Activated T-helper 9 cell treated with anti-CD3 and anti-CD28 coated beads, Interleukin-2, amount 50 U/mL, for 16 hours (primary cell): ENCODE measurements at regions not wholly inside any gene's neighbourhood (a gene's known extent, or its start where the extent isn't known, plus 50 kb on each side); places are given as distances from the start of the nearest gene placed in this dataset.

ENCODE experiments used
- DNase-seq: peaks from one replicate; pipeline ENCODE4 v3.0.0-alpha.2; 2020; ENCODE audit warnings: low read depth

GRCh38 chr6:98463038-98464000 lies 371.1 kb upstream of the POU3F2 start:
- DNase-seq, result no peak

GRCh38 chr6:98467091-98467490 lies 367.3 kb upstream of the POU3F2 start:
- no peak for DNase-seq

GRCh38 chr6:98467902-98468301 lies 366.5 kb upstream of the POU3F2 start:
- DNase-seq, result no peak

- no peak for DNase-seq
These were observed 365.2 kb upstream of the POU3F2 start for GRCh38 chr6:98469141-98469540.

- DNase-seq, result no peak
These were observed 363.6 kb upstream of the POU3F2 start for GRCh38 chr6:98470821-98471220.

GRCh38 chr6:98471444-98471843 lies 362.9 kb upstream of the POU3F2 start:
- DNase-seq, result no peak

GRCh38 chr6:98477231-98477630 lies 357.1 kb upstream of the POU3F2 start:
- DNase-seq, result no peak

GRCh38 chr6:98484696-98485095 lies 349.7 kb upstream of the POU3F2 start:
- DNase-seq, result no peak

GRCh38 chr6:98485593-98485992 lies 348.8 kb upstream of the POU3F2 start:
- DNase-seq, result no peak

GRCh38 chr6:98486057-98486456 lies 348.3 kb upstream of the POU3F2 start:
- no peak for DNase-seq

GRCh38 chr6:98487612-98488011 lies 346.8 kb upstream of the POU3F2 start:
- no peak for DNase-seq

- no peak for DNase-seq
These were observed 336.1 kb upstream of the POU3F2 start for GRCh38 chr6:98498144-98498775.

GRCh38 chr6:98498866-98499265 lies 335.5 kb upstream of the POU3F2 start:
- DNase-seq, result no peak

GRCh38 chr6:98514073-98514720 lies 320.2 kb upstream of the POU3F2 start:
- DNase-seq, result no peak

GRCh38 chr6:98514796-98515195 lies 319.6 kb upstream of the POU3F2 start:
- DNase-seq, result no peak

GRCh38 chr6:98516206-98516605 lies 318.2 kb upstream of the POU3F2 start:
- no peak for DNase-seq

GRCh38 chr6:98516866-98517265 lies 317.5 kb upstream of the POU3F2 start:
- no peak for DNase-seq

GRCh38 chr6:98525860-98526259 lies 308.5 kb upstream of the POU3F2 start:
- DNase-seq, result no peak

GRCh38 chr6:98526465-98526864 lies 307.9 kb upstream of the POU3F2 start:
- no peak for DNase-seq

- no peak for DNase-seq
These were observed 305.0 kb upstream of the POU3F2 start for GRCh38 chr6:98529364-98529763.

GRCh38 chr6:98530732-98531131 lies 303.6 kb upstream of the POU3F2 start:
- no peak for DNase-seq

- DNase-seq, result no peak
These were observed 302.4 kb upstream of the POU3F2 start for GRCh38 chr6:98532004-98532403.

GRCh38 chr6:98539741-98540140 lies 294.6 kb upstream of the POU3F2 start:
- no peak for DNase-seq
